Right forelimb (tissue), 1 donor: ENCODE measurements at regions not wholly inside any gene's neighbourhood (a gene's known extent, or its start where the extent isn't known, plus 50 kb on each side); places are given as distances from the start of the nearest gene placed in this dataset.
"Not testable (repeated sequence)": the region's sequence is repeated elsewhere in the genome, so short reads cannot be mapped to it uniquely, and the experiment has no call there.

Experiments
- DNase-seq: peaks from one replicate; pipeline ENCODE4 v3.0.0-alpha.2; 2018

- DNase-seq, result no peak
Measured at GRCh38 chr7:84817016-84817415, 369.8 kb downstream of the SEMA3D start.

GRCh38 chr7:84813376-84813775 lies 373.5 kb downstream of the SEMA3D start:
- DNase-seq, result no peak

- DNase-seq, result no peak
Measured at GRCh38 chr7:84812021-84812420, 374.8 kb downstream of the SEMA3D start.

GRCh38 chr7:84811362-84811761 lies 375.5 kb downstream of the SEMA3D start:
- peak; percentile 46 for DNase-seq

- no peak for DNase-seq
Measured at GRCh38 chr7:84809877-84810276, 377.0 kb downstream of the SEMA3D start.

GRCh38 chr7:84803979-84804378 lies 382.9 kb downstream of the SEMA3D start:
- DNase-seq, result no peak

GRCh38 chr7:84801396-84801795 lies 385.5 kb downstream of the SEMA3D start:
- DNase-seq, result no peak

GRCh38 chr7:84800846-84801245 lies 386.0 kb downstream of the SEMA3D start:
- no peak for DNase-seq

GRCh38 chr7:84799106-84799505 lies 387.8 kb downstream of the SEMA3D start:
- DNase-seq, result no peak

GRCh38 chr7:84792231-84792893 lies 394.5 kb downstream of the SEMA3D start:
- DNase-seq, result no peak

- no peak for DNase-seq
Measured at GRCh38 chr7:84790882-84791281, 396.0 kb downstream of the SEMA3D start.

GRCh38 chr7:84786073-84786472 lies 400.8 kb downstream of the SEMA3D start:
- DNase-seq, result no peak

- DNase-seq, result no peak
Measured at GRCh38 chr7:84784450-84784849, 402.4 kb downstream of the SEMA3D start.

GRCh38 chr7:84783141-84783778 lies 403.6 kb downstream of the SEMA3D start:
- no peak for DNase-seq

- no peak for DNase-seq
Measured at GRCh38 chr7:84781838-84782237, 405.0 kb downstream of the SEMA3D start.

GRCh38 chr7:84780158-84781124 lies 406.4 kb downstream of the SEMA3D start:
- no peak for DNase-seq

- no peak for DNase-seq
Measured at GRCh38 chr7:84757761-84758160, 429.1 kb downstream of the SEMA3D start.

- no peak for DNase-seq
Measured at GRCh38 chr7:84746353-84746752, 440.5 kb downstream of the SEMA3D start.

GRCh38 chr7:84744385-84744784 lies 442.5 kb downstream of the SEMA3D start:
- no peak for DNase-seq

GRCh38 chr7:84738583-84739150 lies 448.2 kb downstream of the SEMA3D start:
- DNase-seq, result no peak

- DNase-seq, result no peak
Measured at GRCh38 chr7:84735677-84736076, 451.2 kb downstream of the SEMA3D start.

GRCh38 chr7:84735011-84735410 lies 451.8 kb downstream of the SEMA3D start:
- no peak for DNase-seq

- DNase-seq, result not testable (repeated sequence)
Measured at GRCh38 chr7:84733976-84734375, 452.9 kb downstream of the SEMA3D start.
